DOHH2 (cell line): ENCODE measurements at regions not wholly inside any gene's neighbourhood (a gene's known extent, or its start where the extent isn't known, plus 50 kb on each side); places are given as distances from the start of the nearest gene placed in this dataset.

ENCODE experiments used
- CTCF ChIP-seq: fragments of 200-600 bp; sonication (generic); IDR thresholded peaks from one replicate; pipeline ENCODE4 v1.5.1; 2014; ENCODE audit warnings: antibody characterized with exemption, mild to moderate bottlenecking, low read depth, low read length; ENCODE audit not compliant: poor library complexity, severe bottlenecking
- EZH2phosphoT487 ChIP-seq: fragments of 200-600 bp; sonication (generic); IDR thresholded peaks from 2 replicates; pipeline ENCODE4 v1.6.1; 2017; ENCODE audit warnings: borderline replicate concordance, mild to moderate bottlenecking, antibody characterized with exemption, low read length, moderate library complexity, mixed read lengths

- no peak for TF ChIP-seq CTCF
- no peak for TF ChIP-seq EZH2phosphoT487
Measured at GRCh38 chr18:61096226-61096625, 237.0 kb upstream of the CDH20 start.
